Activated T-cell treated with anti-CD3 and anti-CD28 coated beads, Interleukin-2, amount 50 U/mL, for 24 hours (primary cell): ENCODE measurements at regions not wholly inside any gene's neighbourhood (a gene's known extent, or its start where the extent isn't known, plus 50 kb on each side); places are given as distances from the start of the nearest gene placed in this dataset.

Experiments
- DNase-seq: peaks from one replicate; pipeline ENCODE4 v3.0.0-alpha.2; 2020
- H3K27ac Mint-ChIP-seq: 2 replicates; pipeline ENCODE4 v1.8.0; 2020; ENCODE audit warnings: mild to moderate bottlenecking, mixed read lengths
- H3K27me3 Mint-ChIP-seq: 2 replicates; pipeline ENCODE4 v1.8.0; 2020; ENCODE audit warnings: mixed read lengths
- H3K36me3 Mint-ChIP-seq: 2 replicates; pipeline ENCODE4 v1.8.0; 2020; ENCODE audit warnings: low read depth, mixed read lengths
- H3K4me1 Mint-ChIP-seq: 2 replicates; pipeline ENCODE4 v1.8.0; 2020; ENCODE audit warnings: low read depth, mixed read lengths
- H3K4me3 Mint-ChIP-seq: 2 replicates; pipeline ENCODE4 v1.8.0; 2020; ENCODE audit warnings: mild to moderate bottlenecking, moderate library complexity, mixed read lengths
- H3K9me3 Mint-ChIP-seq: 2 replicates; pipeline ENCODE4 v1.8.0; 2020; ENCODE audit warnings: mixed read lengths

DNA sequence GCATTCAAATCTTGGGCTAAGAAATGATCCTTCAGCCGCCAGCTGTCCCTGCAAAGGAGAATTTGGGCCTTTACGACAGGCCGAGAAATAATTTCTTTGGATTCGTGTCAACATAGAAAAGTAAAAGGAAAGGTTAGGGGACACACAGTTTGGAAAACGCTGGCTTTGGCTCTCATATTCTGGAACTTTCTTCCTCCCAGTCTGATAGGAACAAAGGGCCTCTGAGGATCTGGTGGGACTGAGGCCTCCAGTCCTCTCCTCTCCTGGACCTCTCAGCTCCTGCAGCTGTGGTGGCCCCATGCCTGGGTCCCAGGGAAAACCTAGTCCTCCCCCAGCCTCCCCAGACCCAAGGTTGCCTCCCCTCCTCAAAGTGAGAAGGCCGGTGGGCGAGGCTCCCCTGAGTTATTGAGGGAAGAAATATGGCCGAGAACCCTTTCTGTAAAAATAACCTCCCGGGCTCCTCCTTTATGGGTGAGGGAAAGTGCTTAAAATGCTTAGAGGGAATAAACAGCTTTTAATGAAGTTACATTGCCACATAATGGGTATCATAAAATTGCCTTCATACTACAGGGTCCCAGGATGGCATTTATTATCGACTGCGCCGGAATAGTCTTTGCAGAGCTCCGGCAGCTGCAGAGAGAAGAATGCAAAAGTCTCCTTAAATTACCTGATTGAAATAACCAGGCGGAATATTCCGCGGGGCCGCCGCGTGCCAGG is 188.3 kb downstream of the PHETA1 start:
- Mint-ChIP-seq H3K4me3 (no peak overlapping the region), H3K36me3 (no peaks in the 10 kb centered on the region), H3K4me1 (no peaks in the 10 kb centered on the region), H3K27me3 (peaks cover 51% of the 10 kb centered on the region), H3K27ac (no peak overlapping the region), H3K9me3 (no peaks in the 10 kb centered on the region)
- no peak for DNase-seq

DNA sequence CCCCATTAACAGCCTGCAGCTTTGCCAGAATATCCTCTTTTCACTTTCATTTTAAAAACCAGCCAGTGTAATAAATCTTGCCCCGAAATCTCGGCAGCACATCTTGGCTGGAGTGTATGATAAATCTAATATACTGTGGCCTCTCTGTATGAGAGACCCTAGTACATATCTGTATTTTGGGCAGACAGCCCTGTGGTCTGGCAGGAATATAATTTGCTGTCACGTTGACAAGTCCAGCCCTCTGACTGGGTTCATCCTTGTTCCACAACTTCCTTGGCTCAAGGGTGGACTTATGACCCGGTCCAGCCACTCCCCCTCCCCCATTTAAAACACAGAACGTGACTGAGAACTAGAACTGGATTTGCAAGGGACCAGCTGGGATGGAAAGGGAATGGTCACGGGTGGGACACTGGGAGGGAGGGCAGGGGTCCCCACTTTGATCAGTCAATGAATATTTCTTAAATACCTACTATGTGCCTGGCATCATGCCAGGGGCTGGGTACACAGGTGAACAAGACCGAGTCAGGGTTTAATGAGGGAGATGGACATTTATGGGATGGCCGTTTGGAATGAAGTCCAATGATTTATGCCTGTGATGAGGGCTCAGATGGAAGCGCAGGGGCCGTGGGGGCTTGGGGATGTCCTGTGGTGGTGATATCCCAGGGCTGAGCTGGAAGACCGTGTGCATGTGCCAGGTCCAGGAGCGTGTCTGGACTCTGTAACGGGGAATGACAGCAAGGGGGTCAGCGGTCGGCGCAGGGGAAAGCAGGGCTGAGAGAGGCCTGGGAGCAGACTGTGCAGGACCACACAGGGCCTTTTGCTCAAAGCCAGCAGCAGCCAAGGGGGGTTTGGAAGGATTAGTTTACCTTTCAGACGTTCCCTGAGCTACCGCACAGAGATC is 190.5 kb downstream of the PHETA1 start:
- no peaks in the 10 kb centered on the region for H3K9me3 Mint-ChIP-seq
- no peak overlapping the region for H3K27ac Mint-ChIP-seq
- peaks cover 54% of the 10 kb centered on the region for H3K27me3 Mint-ChIP-seq
- no peaks in the 10 kb centered on the region for H3K36me3 Mint-ChIP-seq
- H3K4me1 Mint-ChIP-seq = no peaks in the 10 kb centered on the region
- DNase-seq = no peak
- no peak overlapping the region for H3K4me3 Mint-ChIP-seq

DNA sequence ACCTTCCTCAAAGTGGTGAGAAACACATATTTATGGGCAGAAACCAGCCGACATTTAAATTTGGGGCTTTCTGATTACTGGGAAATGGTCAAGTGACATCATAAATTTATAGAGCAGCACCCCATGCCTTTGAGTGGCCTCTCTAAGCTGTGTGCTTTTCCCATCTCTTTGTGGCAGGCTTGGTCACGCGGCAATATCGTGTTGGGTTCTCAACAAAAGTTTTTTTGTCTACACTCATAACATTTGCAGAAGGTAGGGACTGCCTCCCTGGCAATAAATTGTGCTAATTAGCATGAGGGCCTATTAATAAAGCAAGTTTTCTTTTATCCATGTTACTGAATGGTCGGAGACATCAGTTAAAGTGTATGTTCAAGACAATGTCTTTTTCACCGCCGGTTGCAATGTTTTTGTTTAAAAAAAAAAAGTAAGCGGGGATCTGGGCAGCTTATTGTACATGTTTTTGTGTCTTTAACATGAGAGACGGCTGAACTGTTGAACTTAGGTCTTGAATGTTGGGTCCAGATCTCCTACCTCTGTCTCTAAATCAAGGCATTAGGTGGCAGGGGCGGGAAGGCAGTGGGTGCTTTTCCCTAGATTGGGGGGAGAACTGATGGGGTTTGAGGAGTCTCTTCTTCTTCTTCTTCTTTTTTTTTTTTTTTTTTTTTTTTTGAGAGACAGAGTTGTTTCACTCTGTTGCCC is 193.3 kb downstream of the PHETA1 start:
- Mint-ChIP-seq H3K4me1 (no peaks in the 10 kb centered on the region), H3K4me3 (no peak overlapping the region), H3K36me3 (no peaks in the 10 kb centered on the region), H3K27me3 (peaks cover 39% of the 10 kb centered on the region), H3K27ac (no peak overlapping the region), H3K9me3 (no peaks in the 10 kb centered on the region)
- DNase-seq = no peak

DNA sequence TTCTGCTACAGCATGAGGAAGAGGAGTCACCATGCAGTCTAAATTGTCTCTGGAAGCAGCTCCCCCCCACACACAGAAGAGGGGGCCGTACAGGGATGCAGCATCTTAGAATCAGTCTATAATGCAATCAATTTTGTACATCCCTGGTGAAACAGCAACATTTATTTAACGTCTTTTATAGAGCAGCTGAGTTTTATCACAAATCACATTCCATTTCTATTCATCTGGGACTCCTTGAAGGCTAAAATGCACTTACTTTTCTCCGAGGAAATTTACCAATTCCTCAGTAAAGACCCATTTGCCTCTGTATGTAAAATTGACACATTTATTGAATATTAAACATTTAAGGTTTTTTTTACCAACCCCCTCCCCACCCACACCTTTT is 193.9 kb downstream of the PHETA1 start:
- no peaks in the 10 kb centered on the region for H3K36me3 Mint-ChIP-seq
- H3K27ac Mint-ChIP-seq = no peak overlapping the region
- H3K9me3 Mint-ChIP-seq = no peaks in the 10 kb centered on the region
- H3K27me3 Mint-ChIP-seq = peaks cover 36% of the 10 kb centered on the region
- DNase-seq = no peak
- H3K4me1 Mint-ChIP-seq = no peaks in the 10 kb centered on the region
- no peak overlapping the region for H3K4me3 Mint-ChIP-seq

DNA sequence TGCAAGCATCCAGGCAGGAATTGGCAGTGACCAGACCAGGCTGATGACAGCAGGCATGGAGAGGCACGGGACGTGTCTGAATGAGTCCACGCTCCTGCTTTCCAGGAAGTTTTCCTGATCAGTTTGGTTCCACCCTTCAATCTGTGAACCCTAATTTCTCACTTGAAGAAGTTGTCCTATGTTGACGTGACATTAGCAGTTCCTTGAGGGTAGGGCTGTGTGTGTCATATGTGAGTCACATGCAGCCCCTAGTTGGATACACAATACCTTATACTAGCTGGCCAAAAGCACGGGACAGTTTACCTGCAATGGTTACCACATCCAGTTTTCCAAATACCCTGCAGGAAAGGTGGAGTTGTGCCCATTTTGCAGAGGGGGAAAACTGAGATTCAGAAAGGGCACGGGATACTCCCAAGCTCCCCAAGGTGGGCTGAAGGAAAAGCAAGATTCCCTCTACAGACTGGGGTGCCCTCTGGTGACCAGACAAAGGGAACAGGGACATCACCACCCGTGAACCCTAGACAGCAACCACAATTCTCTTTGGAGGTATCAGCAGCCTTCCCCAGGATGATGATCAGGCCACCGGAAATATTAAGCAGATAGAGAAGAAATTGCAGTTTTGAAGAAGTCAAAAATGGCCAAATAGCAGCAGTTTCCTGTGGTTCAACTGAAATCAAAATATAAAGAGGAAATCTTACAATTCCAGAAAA is 194.5 kb downstream of the PHETA1 start:
- Mint-ChIP-seq H3K27me3 (peaks cover 35% of the 10 kb centered on the region), H3K36me3 (no peaks in the 10 kb centered on the region), H3K9me3 (no peaks in the 10 kb centered on the region), H3K27ac (no peak overlapping the region), H3K4me1 (no peaks in the 10 kb centered on the region), H3K4me3 (no peak overlapping the region)
- no peak for DNase-seq

DNA sequence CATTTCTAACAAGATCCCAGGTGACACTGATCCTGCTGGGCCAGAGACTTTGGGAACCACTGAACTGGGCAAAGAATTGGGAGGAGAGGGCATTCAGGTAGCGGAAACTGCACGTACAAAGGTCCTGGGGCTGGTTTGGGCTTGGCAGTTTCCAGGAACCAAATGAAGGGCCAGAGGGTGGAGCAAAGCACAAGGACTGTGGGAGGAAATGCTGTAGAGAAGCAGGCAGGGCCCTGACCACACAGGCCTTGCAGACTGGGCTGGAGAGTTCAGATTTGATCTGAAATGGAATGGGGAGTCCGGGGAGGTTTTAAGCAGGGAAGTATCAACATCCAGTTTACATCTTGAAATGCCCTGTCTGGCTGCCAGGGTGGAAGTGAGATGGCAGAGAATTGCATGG is 195.1 kb downstream of the PHETA1 start:
- peaks cover 31% of the 10 kb centered on the region for H3K27me3 Mint-ChIP-seq
- DNase-seq = no peak
- H3K27ac Mint-ChIP-seq = no peak overlapping the region
- no peak overlapping the region for H3K4me3 Mint-ChIP-seq
- no peaks in the 10 kb centered on the region for H3K9me3 Mint-ChIP-seq
- no peaks in the 10 kb centered on the region for H3K36me3 Mint-ChIP-seq
- no peaks in the 10 kb centered on the region for H3K4me1 Mint-ChIP-seq

DNA sequence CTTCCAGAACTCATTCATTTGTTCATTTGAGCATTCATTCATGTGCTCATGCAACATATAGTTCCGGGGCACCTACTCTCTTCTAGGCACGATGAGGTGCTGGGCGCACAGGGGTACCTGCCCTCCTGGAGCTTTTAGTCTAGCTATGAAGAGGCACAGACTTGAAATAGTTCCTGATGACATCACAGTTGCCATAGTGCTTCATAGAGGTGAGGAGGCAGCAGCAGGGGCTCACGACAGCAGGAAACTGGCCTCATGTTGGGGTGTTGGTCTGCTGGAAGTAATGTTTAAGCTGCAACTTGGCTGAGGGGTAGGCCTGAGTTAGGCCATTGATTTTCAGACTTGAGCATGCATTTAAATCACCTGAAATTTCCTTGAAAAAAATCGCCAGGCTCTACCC is 195.5 kb downstream of the PHETA1 start:
- no peaks in the 10 kb centered on the region for H3K4me1 Mint-ChIP-seq
- no peak overlapping the region for H3K4me3 Mint-ChIP-seq

DNA sequence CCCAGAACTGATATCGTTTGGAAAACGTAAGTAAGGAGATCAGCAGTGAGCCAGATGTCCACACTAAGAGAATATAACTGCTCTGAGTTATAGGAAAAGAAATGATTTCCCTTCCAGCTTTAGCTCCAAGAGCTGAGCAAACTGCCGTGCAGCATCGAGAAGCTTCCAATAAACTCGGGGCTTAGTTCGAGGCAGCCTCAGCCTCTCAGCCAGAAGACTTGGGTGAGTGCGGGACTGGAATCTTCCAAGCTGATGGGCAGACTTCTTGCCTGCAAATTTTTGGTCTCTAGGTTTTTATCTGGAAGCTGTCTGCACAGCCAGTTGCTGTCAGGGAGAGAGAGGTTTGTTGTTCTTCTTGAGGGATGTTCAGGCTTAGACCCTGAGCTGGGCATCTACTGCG is 196.1 kb downstream of the PHETA1 start:
- no peak for DNase-seq
- Mint-ChIP-seq H3K27ac (no peak overlapping the region), H3K36me3 (no peaks in the 10 kb centered on the region), H3K4me1 (no peaks in the 10 kb centered on the region), H3K4me3 (no peak overlapping the region), H3K27me3 (peaks cover 26% of the 10 kb centered on the region), H3K9me3 (no peaks in the 10 kb centered on the region)

More for the DNA sequence above, 195.5 kb downstream of the PHETA1 start:
- H3K36me3 Mint-ChIP-seq = no peaks in the 10 kb centered on the region
- no peak overlapping the region for H3K27ac Mint-ChIP-seq
- DNase-seq = no peak
- H3K27me3 Mint-ChIP-seq = peaks cover 28% of the 10 kb centered on the region
- no peaks in the 10 kb centered on the region for H3K9me3 Mint-ChIP-seq

DNA sequence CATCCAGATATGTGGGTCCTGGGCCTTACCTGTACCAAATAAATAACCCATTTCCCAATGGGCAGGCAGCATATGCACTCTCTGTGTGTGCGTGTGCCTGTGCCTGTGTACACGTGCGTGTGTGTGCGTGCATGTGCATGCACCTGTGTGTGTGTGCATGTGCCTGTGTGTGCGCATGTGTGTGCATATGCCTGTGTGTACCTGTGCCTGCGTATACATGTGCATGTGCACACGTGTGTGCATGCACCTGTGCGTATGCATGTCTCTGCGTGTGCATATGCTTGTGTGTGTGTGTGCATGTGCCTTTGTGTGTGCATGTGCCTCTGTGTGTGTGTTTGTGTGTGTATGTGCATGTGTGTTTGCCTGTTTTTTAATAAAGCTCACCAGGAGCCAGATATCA is 197.1 kb downstream of the PHETA1 start:
- H3K9me3 Mint-ChIP-seq = no peaks in the 10 kb centered on the region
- H3K36me3 Mint-ChIP-seq = no peaks in the 10 kb centered on the region
- H3K27ac Mint-ChIP-seq = no peak overlapping the region
- no peaks in the 10 kb centered on the region for H3K4me1 Mint-ChIP-seq
- peaks cover 22% of the 10 kb centered on the region for H3K27me3 Mint-ChIP-seq
- H3K4me3 Mint-ChIP-seq = no peak overlapping the region
- DNase-seq = no peak

DNA sequence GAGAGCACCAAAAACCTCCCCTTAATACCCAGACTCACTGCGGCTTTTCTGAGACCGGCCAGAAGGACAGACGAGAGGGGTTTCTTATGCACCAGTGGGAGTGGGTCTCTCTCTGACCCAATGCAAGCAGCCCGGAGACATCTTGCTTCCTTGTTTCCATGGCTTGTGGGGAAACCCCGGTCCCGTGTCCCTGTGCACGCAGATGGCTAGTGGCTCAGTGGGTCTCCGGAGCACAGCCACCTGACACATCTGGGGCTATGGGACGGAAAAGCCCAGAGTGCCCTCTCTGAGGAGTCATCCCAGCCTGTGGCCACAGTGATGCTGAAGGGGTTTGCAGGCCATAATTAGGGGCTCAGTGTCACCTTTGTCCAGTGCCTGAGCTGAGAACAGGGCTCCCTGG is 197.6 kb downstream of the PHETA1 start:
- no peak overlapping the region for H3K27ac Mint-ChIP-seq
- no peaks in the 10 kb centered on the region for H3K9me3 Mint-ChIP-seq
- H3K4me1 Mint-ChIP-seq = no peaks in the 10 kb centered on the region
- no peak overlapping the region for H3K4me3 Mint-ChIP-seq
- no peak for DNase-seq
- H3K36me3 Mint-ChIP-seq = no peaks in the 10 kb centered on the region
- H3K27me3 Mint-ChIP-seq = peaks cover 19% of the 10 kb centered on the region

DNA sequence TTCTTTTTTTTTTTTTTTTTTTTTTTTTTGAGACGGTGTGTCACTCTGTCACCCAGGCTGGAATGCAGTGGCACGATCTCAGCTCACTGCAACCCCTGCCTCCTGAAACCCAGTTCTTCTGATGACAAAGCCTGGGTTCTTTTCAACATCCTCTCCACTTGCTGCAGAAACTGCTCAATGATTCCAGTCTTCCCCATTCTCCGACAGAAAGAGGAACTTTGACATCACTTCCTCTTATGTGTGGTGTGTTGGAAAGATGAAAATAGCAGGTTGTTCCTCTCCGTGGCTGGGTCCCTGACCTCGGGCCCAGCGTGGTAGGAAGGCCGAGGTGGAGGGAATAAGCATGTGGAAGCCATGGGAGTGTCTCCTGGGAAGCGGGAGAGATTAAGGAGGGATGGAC is 198.4 kb downstream of the PHETA1 start:
- H3K9me3 Mint-ChIP-seq = no peaks in the 10 kb centered on the region
- H3K4me3 Mint-ChIP-seq = no peak overlapping the region
- DNase-seq = no peak
- no peaks in the 10 kb centered on the region for H3K4me1 Mint-ChIP-seq
- peaks cover 16% of the 10 kb centered on the region for H3K27me3 Mint-ChIP-seq
- H3K27ac Mint-ChIP-seq = no peak overlapping the region
- no peaks in the 10 kb centered on the region for H3K36me3 Mint-ChIP-seq

DNA sequence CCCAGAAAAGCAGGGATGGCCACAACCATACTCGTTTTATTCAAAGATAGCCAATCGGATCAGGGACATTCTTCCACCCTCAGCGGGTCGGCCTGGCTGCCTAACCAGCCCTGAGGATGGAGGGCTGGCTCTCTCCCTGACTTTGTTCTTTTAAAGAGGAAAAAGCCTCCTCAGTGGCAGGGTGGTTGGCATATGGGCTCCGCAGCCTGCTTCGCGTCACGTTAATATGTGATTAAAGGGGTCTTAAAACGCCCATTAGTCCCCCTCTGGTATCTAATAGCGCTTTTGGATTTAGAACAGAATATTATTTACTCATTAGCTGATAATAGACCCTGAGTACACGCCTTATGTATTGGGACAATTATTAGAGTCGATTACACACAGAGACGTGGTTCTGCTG is 199.4 kb downstream of the PHETA1 start:
- Mint-ChIP-seq H3K36me3 (no peaks in the 10 kb centered on the region), H3K4me1 (no peaks in the 10 kb centered on the region), H3K9me3 (no peaks in the 10 kb centered on the region), H3K27me3 (peaks cover 14% of the 10 kb centered on the region), H3K4me3 (no peak overlapping the region), H3K27ac (no peak overlapping the region)
- no peak for DNase-seq

DNA sequence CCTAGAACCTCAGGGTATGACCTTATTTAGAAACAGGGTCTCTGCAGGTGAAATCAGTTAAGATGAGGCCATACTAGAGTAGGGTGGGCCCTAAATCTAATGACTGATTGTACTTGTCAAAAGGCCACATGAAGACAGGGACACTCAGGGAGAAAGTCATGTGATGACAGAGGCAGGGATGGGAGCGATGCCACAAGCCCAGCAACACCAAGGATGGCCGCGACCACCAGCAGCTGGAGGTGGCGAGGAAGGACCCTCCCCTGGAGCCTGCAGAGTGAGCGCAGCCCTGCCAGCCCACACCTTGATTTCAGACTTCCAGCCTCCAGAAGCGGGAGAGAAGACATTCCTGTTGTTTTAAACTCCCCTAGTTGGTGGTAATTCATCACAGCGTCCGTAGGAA is 199.9 kb downstream of the PHETA1 start:
- Mint-ChIP-seq H3K27me3 (peaks cover 14% of the 10 kb centered on the region), H3K4me1 (no peaks in the 10 kb centered on the region), H3K4me3 (no peak overlapping the region), H3K36me3 (no peaks in the 10 kb centered on the region), H3K27ac (no peak overlapping the region), H3K9me3 (no peaks in the 10 kb centered on the region)
- DNase-seq = no peak
